Activated CD4-positive, CD25-positive, alpha-beta regulatory T cell treated with anti-CD3 and anti-CD28 coated beads, Interleukin-2, amount 50 U/mL, for 16 hours (primary cell): ENCODE measurements at regions not wholly inside any gene's neighbourhood (a gene's known extent, or its start where the extent isn't known, plus 50 kb on each side); places are given as distances from the start of the nearest gene placed in this dataset.
"Not testable (repeated sequence)": the region's sequence is repeated elsewhere in the genome, so short reads cannot be mapped to it uniquely, and the experiment has no call there.

ENCODE experiments used
- DNase-seq: peaks from one replicate; pipeline ENCODE4 v3.0.0-alpha.2; 2020; ENCODE audit warnings: low read depth, low spot score

GRCh38 chr10:33067917-33068316 lies 109.9 kb upstream of the ITGB1 start:
- DNase-seq = no peak

GRCh38 chr10:33067481-33067880 lies 109.5 kb upstream of the ITGB1 start:
- no peak for DNase-seq

- DNase-seq = no peak
Observed at GRCh38 chr10:33066558-33067236, 108.7 kb upstream of the ITGB1 start.

- DNase-seq = no peak
Observed at GRCh38 chr10:33065111-33065510, 107.1 kb upstream of the ITGB1 start.

- no peak for DNase-seq
Observed at GRCh38 chr10:33064706-33065105, 106.7 kb upstream of the ITGB1 start.

- no peak for DNase-seq
Observed at GRCh38 chr10:33057620-33058019, 99.6 kb upstream of the ITGB1 start.

GRCh38 chr10:33056828-33057596 lies 99.0 kb upstream of the ITGB1 start:
- no peak for DNase-seq

- no peak for DNase-seq
Observed at GRCh38 chr10:33055625-33056024, 97.6 kb upstream of the ITGB1 start.

GRCh38 chr10:33052915-33053810 lies 95.1 kb upstream of the ITGB1 start:
- DNase-seq = no peak

GRCh38 chr10:33052263-33052875 lies 94.3 kb upstream of the ITGB1 start:
- DNase-seq = no peak

GRCh38 chr10:33049963-33050920 lies 92.2 kb upstream of the ITGB1 start:
- not testable (repeated sequence) for DNase-seq

GRCh38 chr10:33048223-33048622 lies 90.2 kb upstream of the ITGB1 start:
- DNase-seq = no peak

GRCh38 chr10:33047655-33048054 lies 89.6 kb upstream of the ITGB1 start:
- DNase-seq = no peak

- DNase-seq = no peak
Observed at GRCh38 chr10:33046792-33047191, 88.8 kb upstream of the ITGB1 start.

- no peak for DNase-seq
Observed at GRCh38 chr10:33045421-33045820, 87.4 kb upstream of the ITGB1 start.

GRCh38 chr10:33042565-33042964 lies 84.5 kb upstream of the ITGB1 start:
- no peak for DNase-seq

GRCh38 chr10:33041783-33042437 lies 83.9 kb upstream of the ITGB1 start:
- no peak for DNase-seq

- no peak for DNase-seq
Observed at GRCh38 chr10:33040436-33040835, 82.4 kb upstream of the ITGB1 start.

GRCh38 chr10:33039181-33039580 lies 81.2 kb upstream of the ITGB1 start:
- DNase-seq = no peak

GRCh38 chr10:33038672-33039071 lies 80.6 kb upstream of the ITGB1 start:
- no peak for DNase-seq
